Gastrocnemius medialis (tissue), 4 donors: ENCODE measurements at regions not wholly inside any gene's neighbourhood (a gene's known extent, or its start where the extent isn't known, plus 50 kb on each side); places are given as distances from the start of the nearest gene placed in this dataset.

Source experiments
- CTCF ChIP-seq, 5 experiments: fragments of 450-650 bp in 3 of 5; fragments of 200-600 bp in 2 of 5; sonication (generic) in 2 of 5; IDR thresholded peaks in 4 of 5; conservative IDR thresholded peaks in 1 of 5; 1 replicate in 4 of 5; 2 replicates in 1 of 5; pipeline ENCODE4 v1.5.1; 2016 to 2019; ENCODE audit warnings: antibody characterized with exemption in 5 of 5, mild to moderate bottlenecking in 3 of 5, moderate library complexity in 3 of 5
- POLR2A ChIP-seq, 2 donors: fragments of 450-650 bp; IDR thresholded peaks; one replicate each; pipeline ENCODE4 v1.6.1; 2017; ENCODE audit warnings: antibody characterized with exemption in 2 of 2, mild to moderate bottlenecking in 2 of 2, moderate library complexity in 2 of 2

GRCh38 chr2:3986530-3987258 lies 283.3 kb downstream of the DCDC2C start:
- TF ChIP-seq POLR2A (IDR thresholded peaks at IDR 0.05) (no peak), CTCF (IDR thresholded peaks at IDR 0.05 in 4 of 5, conservative IDR thresholded peaks at IDR 0.05 in 1 of 5) (no peak)
